HEK293 (cell line): ENCODE measurements at regions not wholly inside any gene's neighbourhood (a gene's known extent, or its start where the extent isn't known, plus 50 kb on each side); places are given as distances from the start of the nearest gene placed in this dataset.

Experiments
- SP2 ChIP-seq: fragments of 450-650 bp; formaldehyde crosslinking; IDR thresholded peaks from 2 replicates; pipeline ENCODE4 v1.5.1; 2016; ENCODE audit warnings: missing biosample characterization, missing genetic modification characterization
- YY1 ChIP-seq: fragments of 450-650 bp; formaldehyde crosslinking; IDR thresholded peaks from 2 replicates; pipeline ENCODE4 v1.5.1; 2018; ENCODE audit warnings: missing biosample characterization, missing genetic modification characterization
- ZNF184 ChIP-seq: fragments of 450-650 bp; IDR thresholded peaks from 2 replicates; pipeline ENCODE4 v1.5.1; 2018; ENCODE audit warnings: missing biosample characterization, mild to moderate bottlenecking, missing genetic modification characterization
- ZNF404 ChIP-seq: fragments of 450-650 bp; formaldehyde crosslinking; IDR thresholded peaks from 2 replicates; pipeline ENCODE4 v1.5.1; 2017; ENCODE audit warnings: missing biosample characterization, missing genetic modification characterization
- ZNF510 ChIP-seq: fragments of 450-650 bp; formaldehyde crosslinking; IDR thresholded peaks from 2 replicates; pipeline ENCODE4 v1.5.1; 2018; ENCODE audit warnings: mild to moderate bottlenecking, missing genetic modification characterization, missing biosample characterization; ENCODE audit not compliant: insufficient replicate concordance
- ZNF701 ChIP-seq: fragments of 450-650 bp; formaldehyde crosslinking; IDR thresholded peaks from 2 replicates; pipeline ENCODE4 v1.5.1; 2016; ENCODE audit warnings: missing biosample characterization, missing genetic modification characterization
- ZNF791 ChIP-seq: fragments of 450-650 bp; formaldehyde crosslinking; IDR thresholded peaks from 2 replicates; pipeline ENCODE4 v1.5.1; 2016; ENCODE audit warnings: missing biosample characterization, missing genetic modification characterization
- TF ChIP-seq, protein P1 (sequence below): fragments of 450-650 bp; formaldehyde crosslinking; IDR thresholded peaks from 2 replicates; pipeline ENCODE4 v1.5.1; 2016; ENCODE audit warnings: missing biosample characterization, missing genetic modification characterization
- TF ChIP-seq, protein P2 (sequence below): fragments of 450-650 bp; formaldehyde crosslinking; IDR thresholded peaks from 2 replicates; pipeline ENCODE4 v1.5.1; 2016; ENCODE audit warnings: missing biosample characterization, missing genetic modification characterization
- TF ChIP-seq, protein P3 (sequence below): fragments of 450-650 bp; formaldehyde crosslinking; IDR thresholded peaks from 2 replicates; pipeline ENCODE4 v1.5.1; 2016; ENCODE audit warnings: missing biosample characterization, missing genetic modification characterization

DNA sequence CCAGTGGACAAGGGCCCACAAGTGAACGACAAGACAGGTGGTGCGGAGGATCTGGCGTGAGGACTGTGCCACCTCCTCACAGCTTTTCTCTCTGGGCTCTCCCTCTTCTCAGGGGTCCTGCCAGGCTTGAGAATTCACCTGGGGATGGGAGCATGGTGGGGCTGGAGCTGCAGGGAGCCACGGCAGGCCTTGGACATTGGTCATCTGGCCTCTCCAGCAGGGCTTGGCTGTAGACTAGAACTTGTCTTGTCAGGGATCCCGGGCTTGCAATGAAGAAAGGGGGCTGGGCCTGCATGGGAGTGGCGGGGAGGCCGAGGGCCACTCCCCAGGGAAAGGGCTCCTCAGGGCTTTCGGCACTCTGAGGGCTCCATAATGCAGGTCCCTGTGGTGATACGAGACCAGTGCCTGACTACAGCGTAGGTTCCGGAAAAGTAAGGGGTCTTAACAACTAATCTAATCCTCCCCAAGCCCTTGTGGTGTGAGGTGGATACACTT lies 126.7 kb downstream of the MACROH2A1 start:
- TF ChIP-seq ZNF791 (tag by site-specific recombination) = no peak
- TF ChIP-seq, protein P1, sequence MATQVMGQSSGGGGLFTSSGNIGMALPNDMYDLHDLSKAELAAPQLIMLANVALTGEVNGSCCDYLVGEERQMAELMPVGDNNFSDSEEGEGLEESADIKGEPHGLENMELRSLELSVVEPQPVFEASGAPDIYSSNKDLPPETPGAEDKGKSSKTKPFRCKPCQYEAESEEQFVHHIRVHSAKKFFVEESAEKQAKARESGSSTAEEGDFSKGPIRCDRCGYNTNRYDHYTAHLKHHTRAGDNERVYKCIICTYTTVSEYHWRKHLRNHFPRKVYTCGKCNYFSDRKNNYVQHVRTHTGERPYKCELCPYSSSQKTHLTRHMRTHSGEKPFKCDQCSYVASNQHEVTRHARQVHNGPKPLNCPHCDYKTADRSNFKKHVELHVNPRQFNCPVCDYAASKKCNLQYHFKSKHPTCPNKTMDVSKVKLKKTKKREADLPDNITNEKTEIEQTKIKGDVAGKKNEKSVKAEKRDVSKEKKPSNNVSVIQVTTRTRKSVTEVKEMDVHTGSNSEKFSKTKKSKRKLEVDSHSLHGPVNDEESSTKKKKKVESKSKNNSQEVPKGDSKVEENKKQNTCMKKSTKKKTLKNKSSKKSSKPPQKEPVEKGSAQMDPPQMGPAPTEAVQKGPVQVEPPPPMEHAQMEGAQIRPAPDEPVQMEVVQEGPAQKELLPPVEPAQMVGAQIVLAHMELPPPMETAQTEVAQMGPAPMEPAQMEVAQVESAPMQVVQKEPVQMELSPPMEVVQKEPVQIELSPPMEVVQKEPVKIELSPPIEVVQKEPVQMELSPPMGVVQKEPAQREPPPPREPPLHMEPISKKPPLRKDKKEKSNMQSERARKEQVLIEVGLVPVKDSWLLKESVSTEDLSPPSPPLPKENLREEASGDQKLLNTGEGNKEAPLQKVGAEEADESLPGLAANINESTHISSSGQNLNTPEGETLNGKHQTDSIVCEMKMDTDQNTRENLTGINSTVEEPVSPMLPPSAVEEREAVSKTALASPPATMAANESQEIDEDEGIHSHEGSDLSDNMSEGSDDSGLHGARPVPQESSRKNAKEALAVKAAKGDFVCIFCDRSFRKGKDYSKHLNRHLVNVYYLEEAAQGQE (tag by site-specific recombination) = no peak
- TF ChIP-seq, protein P2, sequence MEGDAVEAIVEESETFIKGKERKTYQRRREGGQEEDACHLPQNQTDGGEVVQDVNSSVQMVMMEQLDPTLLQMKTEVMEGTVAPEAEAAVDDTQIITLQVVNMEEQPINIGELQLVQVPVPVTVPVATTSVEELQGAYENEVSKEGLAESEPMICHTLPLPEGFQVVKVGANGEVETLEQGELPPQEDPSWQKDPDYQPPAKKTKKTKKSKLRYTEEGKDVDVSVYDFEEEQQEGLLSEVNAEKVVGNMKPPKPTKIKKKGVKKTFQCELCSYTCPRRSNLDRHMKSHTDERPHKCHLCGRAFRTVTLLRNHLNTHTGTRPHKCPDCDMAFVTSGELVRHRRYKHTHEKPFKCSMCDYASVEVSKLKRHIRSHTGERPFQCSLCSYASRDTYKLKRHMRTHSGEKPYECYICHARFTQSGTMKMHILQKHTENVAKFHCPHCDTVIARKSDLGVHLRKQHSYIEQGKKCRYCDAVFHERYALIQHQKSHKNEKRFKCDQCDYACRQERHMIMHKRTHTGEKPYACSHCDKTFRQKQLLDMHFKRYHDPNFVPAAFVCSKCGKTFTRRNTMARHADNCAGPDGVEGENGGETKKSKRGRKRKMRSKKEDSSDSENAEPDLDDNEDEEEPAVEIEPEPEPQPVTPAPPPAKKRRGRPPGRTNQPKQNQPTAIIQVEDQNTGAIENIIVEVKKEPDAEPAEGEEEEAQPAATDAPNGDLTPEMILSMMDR (tag by site-specific recombination) = no peak
- no peak for TF ChIP-seq ZNF510 (tag by site-specific recombination)
- TF ChIP-seq ZNF701 (tag by site-specific recombination) = no peak
- TF ChIP-seq ZNF184 (tag by site-specific recombination) = no peak
- TF ChIP-seq, protein P3, sequence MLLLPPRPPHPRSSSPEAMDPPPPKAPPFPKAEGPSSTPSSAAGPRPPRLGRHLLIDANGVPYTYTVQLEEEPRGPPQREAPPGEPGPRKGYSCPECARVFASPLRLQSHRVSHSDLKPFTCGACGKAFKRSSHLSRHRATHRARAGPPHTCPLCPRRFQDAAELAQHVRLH = no peak
- no peak for TF ChIP-seq YY1 (tag by site-specific recombination)
- no peak for TF ChIP-seq ZNF404 (tag by site-specific recombination)
- no peak for TF ChIP-seq SP2
